Stimulated activated naive CD4-positive, alpha-beta T cell (primary cell): ENCODE measurements at regions not wholly inside any gene's neighbourhood (a gene's known extent, or its start where the extent isn't known, plus 50 kb on each side); places are given as distances from the start of the nearest gene placed in this dataset.
"Not testable (repeated sequence)": the region's sequence is repeated elsewhere in the genome, so short reads cannot be mapped to it uniquely, and the experiment has no call there.

ENCODE experiments used
- DNase-seq, 6 experiments: peaks; one replicate each; lab custom pipeline; 2025; lab: John Stamatoyannopoulos, UW

DNA sequence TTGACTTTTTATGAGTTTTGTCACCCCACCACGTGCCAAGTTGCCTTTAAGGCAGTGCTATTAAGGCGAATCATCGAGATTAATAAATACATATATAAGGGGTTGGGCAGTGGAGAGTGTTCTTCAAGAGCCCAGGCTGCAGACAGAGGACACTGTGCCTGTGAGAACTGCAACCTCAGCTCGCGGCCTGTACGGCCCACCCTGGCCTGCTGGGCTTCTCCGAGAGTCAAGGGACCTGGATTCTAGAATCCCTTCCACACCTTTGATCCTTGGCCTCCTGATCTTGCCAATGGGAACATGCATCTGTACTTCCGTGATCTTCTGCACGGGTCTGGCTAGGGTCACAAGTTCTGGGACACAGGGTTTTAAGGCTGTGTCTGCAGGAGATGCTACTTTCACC lies 54.5 kb downstream of the IRX5 start:
- no peak for DNase-seq

DNA sequence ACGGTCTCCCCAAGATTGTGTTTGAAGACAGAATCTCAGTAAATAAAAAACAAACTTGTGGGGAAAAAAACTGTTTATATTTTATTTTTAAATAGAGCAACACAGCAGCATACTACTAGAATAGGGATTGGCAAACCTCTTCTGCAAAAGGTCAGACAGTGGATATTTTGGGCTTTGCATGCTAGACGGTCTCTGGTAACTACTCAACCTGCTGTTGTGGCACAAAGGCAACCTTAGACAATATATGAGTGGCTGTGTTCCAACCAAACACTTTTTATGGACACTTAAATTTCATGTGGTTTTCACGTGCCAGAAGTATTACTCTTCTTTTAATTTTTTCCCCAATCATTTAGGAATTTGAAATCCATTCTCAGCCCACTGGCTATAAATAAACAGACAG lies 55.0 kb downstream of the IRX5 start:
- no peak for DNase-seq

DNA sequence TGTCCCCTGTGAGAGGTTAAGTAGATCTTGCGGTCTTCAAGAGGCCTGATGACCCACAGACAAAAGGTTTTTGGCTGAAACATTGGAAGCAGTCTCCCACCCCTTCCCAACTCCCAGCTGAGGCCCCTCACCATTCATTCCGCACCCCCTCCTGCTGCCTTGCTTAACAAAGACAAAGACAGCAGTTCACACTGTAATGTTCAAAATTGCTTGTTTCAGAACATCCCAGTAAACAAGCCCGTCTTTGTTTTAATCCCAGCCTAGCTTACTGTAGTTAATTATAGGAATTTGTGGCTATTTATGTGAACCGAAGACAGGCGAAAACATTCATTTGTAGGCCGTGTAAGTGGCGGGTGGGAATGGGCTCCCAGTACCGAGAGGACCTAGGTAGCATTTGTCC lies 55.7 kb downstream of the IRX5 start:
- DNase-seq, result no peak

DNA sequence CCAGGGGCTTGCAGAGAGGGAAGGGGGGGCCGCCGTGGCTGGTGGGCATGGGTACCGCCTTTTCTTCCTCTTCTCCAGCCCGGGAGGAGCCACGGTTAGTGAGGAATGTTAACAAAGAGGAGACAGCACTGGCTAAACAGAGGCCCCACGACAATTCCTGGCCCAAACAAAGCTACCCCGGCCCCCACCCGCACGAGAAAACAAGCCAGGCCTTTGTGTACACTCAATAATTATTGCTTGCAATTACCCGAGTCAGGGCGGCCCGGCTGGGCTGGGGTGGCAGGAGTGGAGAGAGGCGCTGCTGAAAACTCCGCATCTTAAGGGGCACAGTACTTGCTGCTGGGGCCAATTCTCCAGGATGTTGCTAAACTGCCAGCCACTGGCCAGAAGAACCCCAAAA lies 56.4 kb downstream of the IRX5 start:
- DNase-seq, result no peak

DNA sequence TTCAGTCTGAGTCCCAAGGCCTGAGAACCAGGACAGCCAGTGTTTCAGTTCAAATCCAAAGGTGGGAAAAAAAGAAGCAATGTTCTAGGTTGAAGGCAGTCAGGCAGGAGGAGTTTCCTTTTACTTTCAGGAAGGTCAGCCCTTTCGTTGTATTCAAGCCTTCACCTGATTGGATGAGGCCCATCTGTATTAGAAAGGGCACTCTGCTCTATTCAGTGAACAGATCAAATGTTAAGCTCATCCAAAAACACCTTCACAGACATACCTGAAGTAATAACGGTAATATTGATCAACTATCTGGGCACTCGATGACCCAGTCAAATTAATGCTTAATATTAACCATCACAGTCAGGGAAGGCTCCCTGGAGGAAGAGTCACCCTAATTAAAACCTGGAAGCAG lies 60.9 kb downstream of the IRX5 start:
- no peak for DNase-seq

DNA sequence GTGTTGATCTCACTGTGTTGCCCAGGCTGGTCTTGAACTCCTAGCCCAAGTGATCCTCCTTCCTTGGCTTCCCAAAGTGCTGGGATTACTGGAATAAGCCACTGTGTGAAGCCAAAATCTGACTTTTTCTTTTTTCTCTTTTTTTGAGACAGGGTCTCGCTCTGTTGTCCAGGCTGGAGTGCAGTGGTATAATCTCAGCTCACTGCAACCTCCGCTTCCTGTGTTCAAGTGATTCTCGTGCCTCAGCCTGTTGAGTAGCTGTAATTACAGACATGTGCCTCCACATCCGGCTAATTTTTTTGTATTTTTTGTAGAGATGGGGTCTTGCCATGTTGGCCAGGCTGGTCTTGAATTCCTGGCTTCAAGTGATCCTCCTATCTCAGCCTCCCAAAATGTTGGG lies 61.3 kb downstream of the IRX5 start:
- DNase-seq, result not testable (repeated sequence)

DNA sequence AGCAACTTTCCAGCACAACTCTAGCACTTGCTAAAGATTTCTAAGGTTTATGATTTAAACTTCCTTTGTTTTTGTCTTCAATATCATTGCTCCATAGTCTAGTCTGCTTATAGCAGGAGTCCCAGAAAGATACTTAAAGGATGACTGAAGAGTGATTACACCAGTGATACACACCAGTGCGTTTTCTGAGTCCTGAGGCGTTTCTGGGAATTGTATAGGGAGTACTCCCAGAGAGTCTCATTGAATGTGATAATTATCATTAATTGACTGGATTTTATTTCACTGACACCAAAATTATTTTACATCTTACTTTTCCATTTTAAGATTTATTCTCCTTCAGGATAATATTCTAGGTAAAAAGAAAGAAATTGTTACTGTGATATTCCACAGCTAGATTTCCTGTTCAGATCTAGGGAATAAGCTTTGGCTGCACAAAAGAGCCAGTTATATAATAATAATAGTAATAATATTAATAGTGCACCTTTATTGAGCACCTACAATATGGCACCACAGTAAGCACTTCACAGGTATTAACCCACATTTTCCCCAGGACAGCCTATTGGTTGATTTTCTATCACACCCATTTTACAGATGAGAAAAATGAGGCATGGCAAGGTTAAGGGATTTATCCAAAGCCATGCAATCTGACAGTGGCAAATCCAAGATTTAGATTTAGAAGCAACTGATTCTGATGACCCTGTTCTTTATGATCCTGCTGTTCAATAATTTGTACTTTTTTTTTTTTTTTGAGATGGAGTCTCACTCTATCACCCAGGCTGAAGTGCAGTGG lies 62.6 kb downstream of the IRX5 start:
- no peak for DNase-seq

DNA sequence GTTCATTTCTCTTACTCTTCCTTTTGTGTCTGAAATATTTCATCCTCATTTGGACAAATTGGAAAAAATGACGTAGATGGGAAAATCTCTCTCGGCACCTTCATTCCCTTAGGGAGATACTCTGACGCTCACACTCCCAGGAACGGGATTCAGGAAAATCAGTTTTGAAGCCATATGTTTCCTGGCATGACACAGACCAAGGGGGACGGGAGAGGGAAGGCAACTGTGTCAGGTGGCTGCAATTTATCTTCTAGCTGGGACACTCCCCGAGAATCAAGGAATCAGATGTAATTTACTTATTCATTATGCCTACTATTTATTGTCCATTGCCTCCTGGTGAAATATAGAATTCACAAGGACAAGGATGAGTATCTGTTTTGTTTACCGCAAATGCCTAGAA lies 65.5 kb downstream of the IRX5 start:
- no peak for DNase-seq

DNA sequence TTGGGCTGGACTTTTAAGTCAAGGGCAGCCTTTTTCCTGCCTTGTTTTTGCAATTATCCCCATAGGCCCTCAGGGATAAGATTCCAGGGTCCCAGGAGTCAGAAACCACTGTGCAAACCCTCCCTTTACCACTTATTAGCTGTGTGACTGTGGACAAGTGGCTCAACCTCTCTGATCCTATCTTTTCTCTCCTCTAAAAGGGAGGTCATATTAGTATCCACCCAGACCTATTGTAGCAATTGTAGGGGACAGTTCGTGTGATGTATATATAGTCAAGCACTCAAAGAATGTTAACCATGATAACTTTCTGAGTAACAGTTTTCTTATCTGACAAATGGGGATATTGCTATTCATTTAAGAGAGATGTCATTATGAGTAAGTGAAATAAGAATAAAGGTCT lies 68.2 kb downstream of the IRX5 start:
- no peak for DNase-seq

DNA sequence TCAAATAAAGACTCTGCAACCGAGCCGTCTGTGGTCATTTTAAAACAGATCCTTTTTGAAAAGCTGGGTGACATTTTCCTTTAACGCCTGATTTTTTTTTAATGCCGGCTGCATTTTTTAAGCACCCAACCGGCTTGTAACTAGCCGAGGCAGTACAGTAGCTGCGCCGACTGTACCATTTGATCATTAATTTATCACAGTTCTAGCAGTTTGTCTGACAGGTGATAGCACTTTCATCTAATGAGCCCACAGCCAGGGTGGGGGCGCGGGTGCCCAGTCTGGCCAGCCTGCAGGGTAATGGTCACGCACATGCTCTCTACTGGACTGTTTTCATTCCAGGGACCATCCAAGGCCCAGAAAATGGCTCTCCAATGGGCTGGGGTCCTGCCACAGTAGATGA lies 68.8 kb downstream of the IRX5 start:
- no peak for DNase-seq

DNA sequence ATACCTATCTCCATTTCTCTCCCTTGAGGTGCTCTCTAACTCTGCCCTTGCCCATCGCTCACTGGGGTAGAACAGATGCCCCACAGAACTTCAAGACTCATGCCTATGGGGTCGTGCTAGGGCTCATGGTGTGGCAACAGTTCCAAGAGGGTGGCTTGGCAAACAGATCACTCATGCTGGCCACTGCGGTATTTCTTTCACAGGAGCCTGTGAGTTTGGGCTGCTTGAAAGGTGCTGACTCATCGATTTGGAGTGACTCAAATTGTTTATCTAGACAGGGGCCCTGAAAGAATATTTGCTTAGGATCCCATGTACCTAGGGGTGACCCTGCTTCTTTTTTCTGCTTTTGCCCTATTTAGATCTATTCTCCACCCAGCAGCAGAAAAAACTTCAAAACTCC lies 69.9 kb downstream of the IRX5 start:
- no peak for DNase-seq

DNA sequence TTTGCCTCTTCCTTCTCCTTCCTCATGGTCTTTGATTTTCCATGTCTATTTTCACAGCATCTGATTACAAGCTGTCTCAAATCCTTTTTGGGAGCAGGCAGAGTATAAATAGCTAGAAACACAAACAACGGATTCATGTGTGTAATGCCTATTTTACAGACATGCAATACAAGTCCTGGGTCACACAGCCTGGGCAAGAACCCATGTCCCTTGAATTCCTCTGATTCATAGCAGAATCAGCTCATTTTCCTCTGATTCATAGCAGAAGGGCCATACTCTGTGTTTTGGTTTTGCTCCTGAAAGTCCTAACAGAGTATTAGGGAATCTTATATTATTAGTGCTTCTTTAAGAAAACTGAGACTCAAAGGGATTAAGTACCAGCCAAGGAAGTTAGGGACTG lies 71.3 kb downstream of the IRX5 start:
- no peak for DNase-seq

DNA sequence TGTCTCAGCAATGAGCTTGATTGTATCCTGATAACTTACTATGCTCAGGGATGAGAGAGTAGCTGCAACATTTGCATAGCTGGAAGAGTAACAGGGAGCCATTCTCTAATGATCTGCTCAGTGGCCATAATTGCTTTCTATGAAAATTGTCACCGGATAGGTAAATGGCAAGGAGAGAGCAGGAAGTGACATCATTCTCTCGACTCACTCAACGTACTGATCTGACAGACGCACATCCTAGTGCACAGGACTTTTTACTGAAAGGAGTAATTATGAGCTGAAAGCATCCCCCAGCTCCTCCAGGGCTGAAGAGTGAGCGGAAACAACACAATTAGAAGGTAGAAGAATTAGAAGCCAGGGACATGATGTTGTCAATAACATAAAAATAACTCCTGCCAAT lies 71.8 kb downstream of the IRX5 start:
- DNase-seq, result no peak

DNA sequence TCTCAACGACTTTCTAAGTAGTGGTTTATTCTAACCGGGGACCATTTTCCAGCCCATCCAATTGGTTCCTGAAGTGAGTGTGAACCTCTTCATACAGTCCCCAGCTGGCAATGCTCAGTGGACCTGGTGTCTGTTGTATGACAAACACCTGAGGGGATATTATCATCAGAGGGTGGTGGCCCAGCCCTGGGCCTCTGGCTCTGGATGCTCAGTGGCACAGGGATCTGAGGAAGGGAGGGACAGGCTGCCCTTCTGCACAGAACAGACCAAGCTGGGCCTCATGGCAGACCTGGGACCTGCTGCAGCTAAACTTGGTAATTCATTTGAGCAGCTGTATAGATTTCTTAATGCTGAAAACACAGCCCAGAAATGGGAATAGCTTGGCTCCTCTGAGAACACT lies 72.6 kb downstream of the IRX5 start:
- DNase-seq, result no peak

DNA sequence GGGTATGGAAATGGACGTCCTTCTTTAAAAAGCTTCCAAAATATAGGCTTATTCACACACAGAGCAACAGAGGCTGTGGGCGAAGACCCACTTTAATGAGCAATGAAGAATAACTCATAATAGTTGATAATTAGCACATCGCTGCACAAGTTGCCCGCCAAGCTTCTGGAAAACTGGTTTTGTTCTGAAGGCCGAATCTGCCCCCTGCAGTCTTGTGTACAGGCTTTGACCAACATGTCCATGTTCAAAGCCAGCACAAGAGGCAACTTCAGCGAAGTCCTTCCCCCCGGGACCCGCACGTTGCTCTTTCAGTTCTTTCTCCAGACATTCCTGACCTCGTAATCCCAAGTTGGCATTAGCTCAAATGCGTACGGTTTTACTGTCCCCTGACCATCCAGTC lies 73.3 kb downstream of the IRX5 start:
- no peak for DNase-seq

DNA sequence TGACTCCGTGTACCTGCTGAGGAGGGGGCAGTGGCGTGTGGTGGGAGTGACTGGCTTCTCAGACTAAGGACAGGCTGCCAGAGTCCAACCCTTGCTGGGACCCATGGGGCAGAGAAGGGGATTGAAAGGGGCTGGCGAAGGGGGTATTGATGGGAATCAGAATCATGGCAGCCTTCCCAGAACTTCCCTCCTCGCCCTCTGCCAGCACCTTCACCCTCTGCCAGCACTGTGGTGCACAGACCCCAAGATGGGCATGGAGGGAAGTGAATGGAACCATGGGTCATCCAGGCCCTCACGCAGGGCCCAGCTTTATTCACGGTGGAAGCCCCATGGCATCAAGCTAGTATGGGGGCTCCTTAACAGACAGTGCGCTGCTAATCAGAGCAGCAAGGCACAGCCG lies 76.8 kb downstream of the IRX5 start:
- no peak for DNase-seq

DNA sequence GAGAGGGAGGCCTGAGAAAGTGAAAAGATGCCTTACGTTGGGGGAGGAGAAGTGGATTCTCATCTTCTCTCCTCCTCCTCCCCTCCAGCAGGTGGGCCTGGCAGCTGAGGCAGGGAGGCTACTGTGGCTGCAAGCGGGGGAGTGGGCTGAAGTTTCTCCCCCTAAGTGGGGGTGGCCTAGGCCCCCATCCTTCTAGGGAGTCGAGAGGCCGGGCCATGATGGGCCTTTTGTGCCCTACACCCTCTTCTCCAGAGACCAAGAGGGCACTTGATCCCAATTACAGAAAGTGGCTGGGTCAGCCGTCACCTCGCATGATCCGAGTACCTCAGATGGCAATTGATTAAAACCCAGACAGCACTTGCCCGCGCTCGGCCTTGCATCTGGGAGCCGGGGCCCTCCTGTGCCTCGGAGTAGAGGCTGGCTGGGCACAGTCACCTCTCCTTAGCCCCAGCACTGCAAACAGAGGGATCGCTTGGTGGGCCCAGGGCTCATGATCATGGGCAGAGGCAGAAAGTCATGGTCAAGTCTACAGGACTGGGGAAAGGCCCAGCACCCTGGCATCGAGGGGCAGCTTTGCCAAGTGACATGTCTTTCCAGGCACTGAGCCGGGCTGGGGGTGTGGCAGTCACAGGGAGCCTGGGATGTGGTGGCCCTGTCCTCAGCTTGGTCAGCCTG lies 78.3 kb downstream of the IRX5 start:
- no peak for DNase-seq

DNA sequence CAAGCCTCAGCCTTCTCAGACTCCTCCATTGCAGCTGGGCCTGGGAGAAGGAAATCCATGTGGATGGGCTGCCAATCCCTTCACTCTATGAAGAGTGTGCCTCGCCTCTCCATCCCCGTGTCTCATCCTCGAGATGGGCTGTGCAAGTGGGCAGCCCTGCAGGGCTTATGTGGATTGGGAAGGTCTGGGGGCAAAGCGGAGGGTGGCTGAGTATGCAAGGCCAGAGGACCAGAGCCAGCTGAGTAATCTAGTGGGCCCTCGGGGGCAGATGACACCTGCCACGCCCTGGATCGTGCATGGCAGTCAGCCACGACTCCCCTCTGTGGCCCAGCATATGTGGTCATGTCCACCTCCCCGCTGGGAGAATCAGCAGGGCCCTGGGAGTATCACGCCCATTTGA lies 78.9 kb downstream of the IRX5 start:
- DNase-seq, result no peak

DNA sequence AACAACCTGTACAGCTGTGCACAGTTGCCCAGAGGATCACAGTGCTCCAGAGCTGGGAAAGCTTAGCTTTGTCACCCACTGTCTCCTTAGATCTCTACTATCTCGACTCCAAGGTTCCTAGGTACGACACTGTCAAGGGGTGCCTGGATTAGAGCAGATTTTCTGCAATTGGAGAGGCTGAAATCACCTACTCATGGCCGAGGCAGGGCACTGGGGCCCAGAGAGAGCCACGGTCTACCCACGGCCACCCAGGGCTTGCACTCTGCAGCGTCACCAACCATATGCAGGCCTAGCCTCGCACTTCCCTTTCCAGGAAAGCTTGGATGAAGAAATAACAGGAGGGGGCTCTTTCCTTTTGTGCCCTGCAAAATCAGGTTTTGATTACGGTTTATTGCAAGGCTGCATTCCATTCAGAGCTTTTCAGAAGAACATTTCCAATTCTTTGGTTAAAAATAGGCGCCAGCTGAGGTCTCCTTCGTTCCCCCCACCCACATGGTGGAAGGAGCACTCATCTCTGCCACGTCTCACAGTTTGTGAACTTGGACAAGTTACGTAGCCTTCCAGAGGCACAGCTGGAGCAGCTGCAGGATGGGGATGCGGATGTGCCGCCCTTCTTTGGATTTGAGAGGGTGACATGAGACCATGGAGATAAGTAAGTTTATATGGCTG lies 80.0 kb downstream of the IRX5 start:
- no peak for DNase-seq

DNA sequence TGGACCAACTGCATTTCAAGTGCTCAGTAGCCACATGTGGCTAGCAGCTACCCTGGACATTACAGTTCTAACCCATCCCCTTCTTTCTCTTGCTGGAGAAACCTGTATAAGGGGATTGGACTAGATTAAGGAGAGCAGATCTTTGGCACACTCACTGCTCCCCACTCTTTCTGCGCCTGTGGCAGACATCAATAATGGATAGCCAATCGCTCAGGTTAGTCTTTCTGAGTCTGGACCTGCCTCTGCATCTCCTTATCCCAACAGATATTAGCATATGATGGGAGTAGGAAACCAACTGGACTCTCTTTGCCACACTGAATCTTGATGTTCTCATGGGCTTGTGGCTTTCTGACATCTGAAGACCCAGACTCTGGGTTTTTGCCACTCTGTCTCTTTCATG lies 81.7 kb downstream of the IRX5 start:
- DNase-seq, result no peak

DNA sequence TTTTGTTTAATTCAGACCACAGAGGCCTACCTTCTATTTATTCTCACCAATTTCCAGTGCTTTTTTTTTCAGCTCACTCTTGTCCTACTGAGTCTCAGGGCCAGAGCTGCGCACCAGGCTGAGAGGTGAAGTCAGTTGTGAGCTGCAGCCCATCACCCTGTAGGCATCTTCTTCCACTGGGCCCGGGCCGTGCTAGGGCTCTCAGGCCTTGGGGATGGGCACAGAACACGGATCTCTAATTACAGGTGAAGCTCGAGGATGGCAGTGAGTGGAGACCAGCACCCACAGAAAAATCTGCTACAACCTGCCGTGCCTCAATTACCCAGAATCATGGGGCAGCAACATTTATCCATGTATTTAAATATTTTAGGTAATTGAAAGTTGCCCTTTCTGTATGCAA lies 82.1 kb downstream of the IRX5 start:
- DNase-seq, result no peak

DNA sequence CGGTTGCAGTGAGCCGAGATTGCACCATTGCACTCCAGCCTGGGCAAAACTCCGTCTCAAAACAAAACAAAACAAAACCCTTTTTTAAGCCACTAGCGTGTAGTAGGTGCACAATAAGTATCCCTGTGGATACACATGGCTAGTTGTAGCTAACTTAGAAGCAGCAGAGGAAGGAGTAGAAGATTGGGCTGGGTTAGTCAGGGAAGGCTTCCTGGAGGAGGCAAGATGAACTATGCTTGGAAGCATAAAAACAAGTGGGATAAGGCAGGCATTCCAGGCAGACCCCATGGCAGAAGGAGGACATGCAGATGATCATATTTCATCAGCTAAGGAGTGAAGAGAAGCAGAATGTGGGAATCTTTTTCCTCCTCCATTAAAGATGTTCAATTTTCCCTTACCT lies 83.4 kb downstream of the IRX5 start:
- DNase-seq, result no peak

DNA sequence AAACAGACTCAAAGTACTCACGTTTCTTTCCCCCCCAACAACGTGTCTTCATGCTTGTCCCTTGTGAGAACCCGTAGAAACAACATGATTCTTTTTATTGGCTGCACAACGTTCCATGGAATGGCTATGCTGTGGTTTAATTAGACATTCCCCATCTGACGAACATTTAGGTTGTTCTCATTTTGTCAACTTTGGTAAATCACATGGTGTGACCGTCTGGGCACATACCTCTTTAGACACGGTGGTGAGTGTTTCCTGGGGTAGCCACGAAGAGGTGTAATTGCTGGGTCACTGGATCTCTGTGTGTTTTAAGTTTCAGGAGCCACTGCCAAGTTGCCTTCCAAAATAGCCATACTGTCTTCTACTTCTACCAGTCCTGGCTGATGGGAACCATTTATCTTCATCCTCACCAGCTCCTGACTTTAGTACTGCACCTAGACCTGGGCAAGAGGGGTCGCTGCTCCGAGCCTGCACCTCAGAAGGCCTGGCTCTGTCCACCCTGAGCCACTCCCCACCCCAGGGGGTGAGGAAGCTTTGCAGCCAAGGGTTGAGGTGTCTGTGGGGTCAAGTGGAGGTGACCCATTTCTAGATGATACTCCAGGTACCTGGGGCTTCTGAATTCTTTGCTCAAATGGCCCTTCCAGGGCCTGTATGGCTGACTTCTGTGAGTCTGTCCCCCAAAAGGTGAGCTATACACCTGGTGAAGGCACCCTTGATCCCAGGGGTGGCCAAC lies 84.7 kb downstream of the IRX5 start:
- DNase-seq, result no peak
